Inflammatory macrophage (primary cell): ENCODE measurements at regions not wholly inside any gene's neighbourhood (a gene's known extent, or its start where the extent isn't known, plus 50 kb on each side); places are given as distances from the start of the nearest gene placed in this dataset.
A peak's percentile ranks its signal among the peaks of the same experiment; 100 is the strongest.

Source experiments
- DNase-seq, 2 donors: peaks; one replicate each; pipeline ENCODE4 v3.0.0-alpha.2; 2020 to 2022

DNA sequence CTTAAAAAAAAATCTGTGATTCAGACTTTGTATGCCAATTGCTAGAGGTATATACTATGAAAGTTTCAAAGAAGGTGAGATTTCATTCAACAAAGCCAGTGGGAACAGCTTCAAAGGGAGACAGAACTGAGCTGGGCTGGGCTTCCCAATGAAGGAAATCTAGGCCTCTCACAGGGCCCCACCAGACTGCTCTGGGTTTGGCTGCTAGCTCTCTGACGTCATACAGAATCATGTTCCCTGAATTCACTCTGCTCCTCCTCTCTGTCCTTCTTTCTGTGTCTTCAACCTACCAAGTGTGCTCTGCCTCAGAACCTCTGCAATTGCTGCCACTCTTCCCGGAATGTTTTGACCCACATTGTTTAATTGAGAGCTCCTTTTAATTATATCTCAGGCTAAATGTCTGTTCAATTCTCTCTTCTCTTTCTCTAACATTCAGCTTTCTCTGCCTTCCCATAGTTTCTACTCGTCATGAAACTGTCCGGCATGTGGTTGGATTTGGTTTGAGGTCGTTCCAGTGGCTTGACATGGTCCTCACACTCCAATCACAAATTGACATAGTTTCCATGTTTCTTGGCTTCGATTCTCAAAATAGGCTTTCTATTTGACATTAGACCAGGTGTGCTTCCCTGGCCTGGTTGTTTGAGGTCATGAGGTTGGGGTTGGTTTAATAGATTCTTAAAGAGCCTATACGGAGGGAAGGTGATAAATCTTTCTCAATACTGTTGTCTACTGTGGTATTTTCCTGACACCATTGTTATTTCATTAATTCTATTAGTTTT is 282.1 kb upstream of the EMCN start:
- no peak for DNase-seq

DNA sequence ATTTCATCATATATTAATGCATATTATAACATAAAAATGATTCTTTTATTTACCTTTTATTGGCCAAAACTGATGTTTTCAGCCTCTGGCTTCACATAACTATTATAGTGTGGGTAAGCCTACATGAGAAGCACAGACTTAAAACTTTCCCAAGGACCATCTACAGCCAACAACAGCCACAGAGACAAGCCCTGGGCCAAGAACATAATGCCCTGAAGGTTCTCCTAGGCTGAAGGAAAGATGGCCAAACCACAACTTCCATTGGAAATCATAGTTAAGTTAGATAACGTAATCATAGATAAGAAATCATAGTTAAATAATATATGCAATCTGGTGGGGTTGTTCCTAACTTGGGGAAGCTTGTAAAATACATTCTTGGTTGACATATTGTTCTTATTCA is 280.0 kb upstream of the EMCN start:
- DNase-seq = no peak

DNA sequence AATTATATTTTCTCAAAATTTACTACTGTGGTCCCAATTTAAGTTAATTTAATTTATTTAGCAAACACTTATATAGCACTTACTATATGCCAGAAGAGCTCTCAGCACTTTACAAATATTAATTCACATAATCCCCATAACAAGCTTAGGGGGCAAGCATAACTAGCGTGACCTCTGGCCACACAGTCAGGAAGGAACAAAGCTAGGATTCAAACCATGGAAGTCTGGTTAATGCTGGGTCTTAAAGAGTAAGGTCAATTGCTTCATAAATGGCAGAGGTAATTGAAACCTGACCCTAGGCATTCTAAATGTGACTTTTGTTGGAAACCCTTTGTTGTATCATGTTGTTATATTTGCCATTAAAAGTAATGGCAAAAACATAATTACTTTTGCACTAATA is 279.5 kb upstream of the EMCN start:
- DNase-seq = no peak

DNA sequence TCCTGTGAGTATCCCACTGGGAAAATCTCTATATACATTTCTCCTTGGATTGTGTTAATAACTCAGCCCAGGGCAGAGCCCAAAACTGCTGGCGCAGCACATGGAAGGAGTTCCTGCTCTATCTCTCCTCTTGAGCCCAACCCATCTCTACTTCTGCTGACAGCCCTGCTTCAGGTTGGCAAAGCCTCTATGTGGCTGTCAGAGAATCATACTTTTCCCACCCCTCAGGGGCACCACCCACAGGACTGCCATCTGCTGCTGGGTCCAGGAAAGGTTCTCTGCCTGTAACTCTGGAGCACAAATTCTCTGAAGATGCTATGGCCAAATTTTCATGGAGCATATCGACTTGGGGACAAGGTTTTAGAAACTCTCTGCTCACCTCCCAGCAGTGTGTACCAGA is 278.5 kb upstream of the EMCN start:
- no peak for DNase-seq

DNA sequence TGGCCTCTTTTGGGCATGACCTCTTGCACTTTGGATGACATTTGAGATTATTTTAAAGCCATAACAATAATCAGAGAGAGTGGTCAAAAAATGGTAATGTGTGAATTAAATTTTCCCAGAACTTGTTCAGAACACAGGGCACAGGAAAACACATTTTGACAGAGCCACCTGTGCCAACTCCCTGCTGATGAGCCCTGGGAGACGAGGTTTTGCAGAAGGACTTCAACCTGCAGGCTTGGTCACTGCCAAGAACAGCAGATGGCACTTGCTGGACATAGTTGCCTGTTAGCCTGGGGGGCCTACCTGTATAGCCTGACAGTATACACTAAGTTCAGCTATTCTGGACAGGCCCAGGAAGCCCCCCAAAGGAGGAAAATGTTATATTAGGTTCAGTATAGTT is 277.8 kb upstream of the EMCN start:
- DNase-seq = no peak

DNA sequence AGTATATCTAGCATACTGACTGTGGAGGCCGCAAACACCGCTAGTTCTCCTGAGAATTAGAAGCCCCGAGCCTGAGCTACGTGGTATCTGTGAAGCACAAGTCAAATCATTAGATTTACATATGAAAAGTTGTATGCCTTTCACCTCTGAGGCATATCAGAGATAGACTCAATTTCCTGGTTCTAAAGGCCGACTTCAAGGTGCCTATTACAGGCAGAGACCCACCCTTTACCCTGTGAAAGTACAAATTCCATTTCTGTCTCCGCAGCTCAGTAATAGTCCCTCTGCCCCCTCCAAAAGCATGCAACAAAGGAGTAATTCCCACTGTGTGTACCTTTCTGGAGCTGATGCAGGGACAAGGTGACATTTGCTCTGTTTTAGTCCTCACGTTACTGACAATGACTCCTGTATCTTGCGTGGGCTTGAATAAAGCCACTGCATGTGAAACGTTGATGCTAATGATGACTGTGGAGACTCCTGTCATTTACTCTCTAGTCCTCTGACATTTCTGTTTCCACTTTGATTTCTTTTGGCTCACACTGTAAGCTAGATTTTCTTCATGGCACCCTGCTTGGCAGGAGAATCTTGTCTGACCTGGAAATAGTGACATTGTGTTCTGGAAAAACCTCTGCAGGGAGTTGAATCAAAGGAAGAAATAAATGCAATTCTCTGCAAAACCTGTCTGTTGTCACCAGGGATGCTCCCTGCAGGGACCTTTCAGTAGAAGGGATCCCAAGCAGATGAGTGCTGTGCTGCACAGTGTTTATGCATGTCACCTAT is 273.2 kb upstream of the EMCN start:
- DNase-seq = no peak

DNA sequence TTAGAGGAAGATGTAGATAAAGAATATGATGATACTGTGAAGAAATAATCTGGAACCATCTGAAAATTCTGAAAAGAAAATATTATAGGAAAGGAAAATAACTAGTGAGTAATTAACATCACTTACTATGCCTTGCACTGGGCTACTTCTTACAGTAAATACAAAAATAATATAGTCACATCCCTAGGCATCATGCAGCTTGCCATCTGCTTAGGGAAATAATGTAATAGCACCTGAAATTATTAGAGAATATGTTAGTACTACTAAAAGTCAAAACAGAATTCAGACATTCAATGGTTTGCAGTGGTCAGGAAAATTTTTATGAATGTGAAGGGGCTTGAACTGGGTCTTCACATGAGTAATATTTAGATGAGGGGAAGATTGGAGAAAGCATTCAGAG is 272.2 kb upstream of the EMCN start:
- DNase-seq = no peak

DNA sequence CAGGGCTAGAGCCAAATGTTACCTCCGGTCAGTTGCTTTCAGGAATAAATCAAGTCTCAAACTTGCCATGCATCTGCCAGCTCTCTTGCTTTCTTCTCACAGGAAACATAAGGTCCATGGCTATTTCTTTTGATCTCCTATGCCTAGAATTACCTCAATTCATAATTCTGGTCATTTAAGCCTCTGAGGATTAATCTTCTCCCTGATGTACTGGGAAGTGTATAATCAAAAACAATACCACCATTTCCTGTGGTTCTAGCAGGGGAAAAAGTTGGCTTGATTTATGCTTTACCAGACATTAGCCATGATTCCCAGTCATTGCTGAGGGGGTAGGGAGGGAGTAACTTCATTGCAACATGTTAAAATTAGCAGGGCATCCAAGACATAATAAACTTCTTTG is 268.7 kb upstream of the EMCN start:
- DNase-seq = no peak

DNA sequence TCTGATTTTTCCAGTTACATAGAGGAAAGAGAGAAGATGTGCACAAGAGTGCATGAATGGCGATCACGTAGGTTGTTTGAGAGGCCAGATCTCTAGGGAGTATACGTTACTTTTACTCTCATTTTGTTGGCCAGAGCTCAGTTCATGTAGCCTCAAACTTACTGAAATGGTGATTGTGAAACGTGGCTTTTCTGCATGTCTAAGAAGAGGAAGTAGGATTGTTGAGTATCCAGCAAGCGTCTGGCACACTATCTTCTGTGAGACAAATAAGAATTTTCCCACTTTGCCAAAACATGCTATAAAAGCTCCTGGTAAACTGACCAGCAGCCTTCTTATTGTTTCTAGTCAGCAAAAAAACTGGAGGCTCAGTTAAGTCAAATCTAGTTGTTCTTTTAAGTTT is 264.5 kb upstream of the EMCN start:
- DNase-seq = peak; percentile 6 to 35

DNA sequence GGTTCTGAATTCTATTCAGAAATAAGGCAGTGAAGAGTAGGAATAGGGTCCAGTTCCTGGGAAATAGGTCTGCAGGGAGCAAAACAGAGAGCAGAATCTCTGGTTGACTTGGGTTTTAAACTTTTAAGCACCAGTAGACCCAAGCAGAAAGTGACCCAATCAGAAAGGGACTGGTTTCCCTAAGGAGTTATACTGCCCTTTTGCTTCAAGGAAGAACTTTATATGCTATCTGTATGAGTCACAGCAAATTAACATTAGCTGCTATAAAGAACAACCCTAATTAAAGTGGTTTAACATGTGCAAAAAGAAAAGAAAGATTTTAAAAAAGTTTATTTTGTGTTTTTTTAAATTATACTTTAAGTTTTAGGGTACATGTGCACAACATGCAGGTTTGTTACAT is 263.6 kb upstream of the EMCN start:
- no peak for DNase-seq

DNA sequence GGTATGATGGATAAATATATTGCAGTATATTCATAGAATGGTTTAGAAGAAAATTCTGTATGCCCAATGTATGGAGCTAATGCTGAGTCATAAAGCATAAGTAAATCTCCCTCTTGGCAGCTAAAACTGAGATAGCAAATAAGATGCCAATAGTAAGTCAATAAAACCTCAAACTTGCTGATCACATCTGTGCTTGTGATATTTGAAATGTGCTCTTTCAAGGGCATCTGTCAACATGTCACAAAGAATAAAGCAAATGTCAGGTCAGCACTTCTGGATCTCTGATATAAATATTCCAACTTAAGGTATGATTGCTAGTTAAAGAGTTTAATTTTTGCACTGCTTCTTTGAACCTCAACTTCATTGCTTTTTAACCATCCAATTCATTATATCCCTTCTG is 262.3 kb upstream of the EMCN start:
- no peak for DNase-seq

DNA sequence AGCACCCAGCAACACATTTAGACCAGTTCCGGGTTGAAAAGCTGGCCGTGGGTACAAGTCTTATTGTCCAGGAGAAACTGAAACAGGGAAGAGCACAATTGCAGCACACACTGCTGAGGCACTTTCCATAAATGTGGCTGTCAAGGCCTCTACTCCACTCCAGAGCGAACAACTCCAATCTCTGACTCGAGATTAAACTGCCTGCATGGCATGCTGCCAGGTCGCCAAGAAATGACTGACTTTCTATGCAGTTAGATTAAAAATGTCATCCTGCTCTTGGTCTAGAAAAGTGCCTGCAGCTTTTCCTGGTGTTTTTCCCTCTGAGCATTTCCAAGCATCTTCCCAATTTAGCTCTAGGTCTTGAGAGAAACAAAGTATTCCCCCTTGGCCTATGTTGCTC is 260.6 kb upstream of the EMCN start:
- no peak for DNase-seq

DNA sequence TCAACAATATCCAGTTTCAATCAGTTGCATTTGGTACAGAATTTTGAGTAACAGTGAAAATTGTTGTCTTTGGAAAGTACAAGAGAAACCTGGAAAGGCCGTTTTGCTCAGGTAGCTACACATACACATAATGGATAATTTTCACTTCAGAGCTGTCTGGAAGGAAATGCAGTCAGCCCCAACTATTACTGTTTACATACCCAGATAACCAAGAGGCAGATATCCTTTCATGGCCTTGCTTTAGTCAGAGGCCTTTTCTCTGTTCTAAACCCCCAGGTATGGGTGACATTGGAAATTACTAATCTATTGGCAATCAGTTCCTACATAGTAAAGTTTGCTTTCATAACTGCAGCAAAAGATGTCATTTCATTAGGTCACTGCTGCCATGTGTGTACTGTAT is 244.9 kb upstream of the EMCN start:
- no peak for DNase-seq

DNA sequence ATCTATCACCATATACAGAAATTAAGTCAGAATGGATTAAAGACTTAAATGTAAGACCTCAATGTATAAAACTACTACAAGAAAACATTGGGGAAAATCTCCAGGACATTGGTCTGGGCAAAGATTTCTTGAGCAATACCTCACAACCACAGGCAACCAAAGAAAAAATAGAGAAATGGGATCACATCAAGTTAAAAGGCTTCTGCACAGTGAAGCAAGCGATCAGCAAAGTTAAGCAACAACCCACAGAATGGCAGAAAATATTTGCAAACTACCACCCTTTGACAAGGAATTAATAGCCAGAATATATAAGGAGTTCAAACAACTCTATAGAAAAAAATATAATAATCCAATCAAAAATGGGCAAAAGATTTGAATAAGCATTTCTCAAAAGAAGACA is 236.9 kb upstream of the EMCN start:
- DNase-seq = peak; percentile 16 to 22

DNA sequence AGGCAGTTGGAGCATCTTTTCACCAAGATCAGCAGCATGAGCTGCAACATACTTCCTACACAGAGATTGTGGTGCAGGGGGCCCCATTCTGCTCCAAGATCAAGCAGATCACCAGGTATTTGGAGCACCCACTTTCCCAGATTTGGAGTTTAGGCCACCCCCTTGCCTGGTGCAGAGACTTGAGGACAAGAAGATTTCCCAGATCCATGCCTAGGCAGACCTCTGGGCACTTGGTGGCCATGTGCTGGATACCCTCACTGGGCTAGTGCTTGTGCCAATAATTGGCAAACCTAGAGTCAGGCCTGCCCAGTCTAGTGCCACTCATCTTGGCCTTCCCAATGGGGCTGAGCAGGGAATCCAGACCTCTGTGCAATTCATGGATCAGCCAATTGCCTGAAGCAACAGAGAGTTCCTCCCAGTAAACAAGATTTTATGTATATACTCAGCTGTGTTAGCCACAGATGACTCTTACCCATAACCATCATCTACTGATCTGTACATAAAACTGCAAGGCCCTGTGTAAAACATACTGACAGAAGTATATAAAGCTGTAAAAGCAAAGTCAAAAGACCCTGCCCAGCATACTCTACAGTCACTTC is 228.4 kb upstream of the EMCN start:
- DNase-seq = no peak

DNA sequence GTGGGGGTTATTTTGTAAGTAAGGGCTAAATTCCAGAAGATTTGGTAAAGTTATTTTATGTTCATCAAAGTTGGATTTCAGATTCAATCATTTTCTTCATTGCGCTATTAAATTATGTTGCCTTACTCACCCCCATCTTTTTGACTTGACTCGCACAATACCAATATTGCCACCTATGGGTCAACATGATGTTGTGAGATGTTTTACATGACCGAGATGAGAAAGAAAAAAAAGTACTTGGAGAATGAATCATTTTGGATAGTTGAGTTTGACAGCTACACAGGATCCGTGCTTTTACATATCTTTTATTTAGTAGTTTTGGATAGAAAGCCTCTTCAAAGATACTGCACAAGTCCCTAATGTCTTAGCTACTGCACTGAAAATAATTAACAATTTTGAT is 224.2 kb upstream of the EMCN start:
- no peak for DNase-seq

DNA sequence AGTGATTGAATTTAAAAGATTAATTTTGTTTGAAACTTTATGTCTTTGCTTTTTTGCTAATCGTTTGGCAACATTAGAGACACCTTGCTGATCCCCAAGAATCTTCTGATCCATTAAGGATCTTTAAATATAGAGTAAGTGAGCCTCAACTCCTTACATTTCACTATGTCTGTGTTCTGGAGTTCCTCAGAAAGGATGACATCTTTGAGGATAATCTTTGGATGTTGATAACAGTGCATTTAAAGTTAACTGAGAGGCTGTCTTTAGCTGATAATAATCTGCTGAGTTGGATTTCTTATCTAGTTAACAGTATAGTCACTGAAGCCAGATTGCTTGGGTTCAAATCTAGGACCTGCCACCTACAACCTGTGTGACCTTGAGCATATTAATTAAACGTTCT is 221.6 kb upstream of the EMCN start:
- DNase-seq = no peak

DNA sequence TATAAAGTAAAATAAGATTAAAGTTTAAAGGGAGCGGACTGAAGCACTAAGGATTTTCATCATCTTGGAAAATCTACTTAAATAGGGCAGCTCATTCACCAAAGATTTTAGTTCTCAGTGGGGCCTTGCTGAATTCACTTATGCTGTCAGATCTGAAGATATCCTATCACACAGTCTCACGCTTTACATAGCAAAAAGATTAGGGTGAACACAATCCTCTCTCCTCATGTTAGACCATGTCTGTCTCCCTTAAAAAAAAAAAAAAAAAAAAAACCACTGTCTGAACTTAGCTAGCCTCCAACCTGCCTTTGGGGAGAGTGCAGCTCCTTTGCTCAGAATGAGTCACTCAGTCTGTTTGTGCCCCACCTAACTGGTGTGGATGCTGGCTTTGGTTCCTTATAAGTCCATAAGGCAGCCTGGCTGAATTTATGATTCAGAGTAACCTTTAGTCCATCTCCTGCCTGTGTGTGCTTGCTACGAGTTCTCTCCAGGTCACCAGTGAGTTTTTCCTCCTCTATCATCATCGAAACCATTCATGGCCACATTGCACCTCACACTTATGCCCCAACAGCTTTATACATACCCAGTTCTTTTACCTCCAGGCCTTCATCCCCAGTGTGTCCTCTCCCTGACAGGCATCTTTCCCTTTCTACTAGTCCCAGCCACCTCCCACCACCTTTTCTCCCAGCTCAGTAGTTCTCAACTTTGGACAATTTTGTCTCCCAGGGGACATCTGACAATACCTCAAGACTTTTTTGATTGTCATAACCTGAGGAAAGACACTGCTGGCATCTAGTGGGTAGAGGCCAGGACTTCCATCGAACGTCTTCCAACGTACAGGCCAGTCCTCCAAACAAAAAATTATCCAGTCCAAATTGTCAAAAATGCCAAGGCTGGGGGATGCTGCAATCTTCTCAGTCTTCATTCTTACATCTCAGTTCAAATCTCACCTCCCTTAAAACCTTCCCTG is 220.7 kb upstream of the EMCN start:
- DNase-seq = no peak

DNA sequence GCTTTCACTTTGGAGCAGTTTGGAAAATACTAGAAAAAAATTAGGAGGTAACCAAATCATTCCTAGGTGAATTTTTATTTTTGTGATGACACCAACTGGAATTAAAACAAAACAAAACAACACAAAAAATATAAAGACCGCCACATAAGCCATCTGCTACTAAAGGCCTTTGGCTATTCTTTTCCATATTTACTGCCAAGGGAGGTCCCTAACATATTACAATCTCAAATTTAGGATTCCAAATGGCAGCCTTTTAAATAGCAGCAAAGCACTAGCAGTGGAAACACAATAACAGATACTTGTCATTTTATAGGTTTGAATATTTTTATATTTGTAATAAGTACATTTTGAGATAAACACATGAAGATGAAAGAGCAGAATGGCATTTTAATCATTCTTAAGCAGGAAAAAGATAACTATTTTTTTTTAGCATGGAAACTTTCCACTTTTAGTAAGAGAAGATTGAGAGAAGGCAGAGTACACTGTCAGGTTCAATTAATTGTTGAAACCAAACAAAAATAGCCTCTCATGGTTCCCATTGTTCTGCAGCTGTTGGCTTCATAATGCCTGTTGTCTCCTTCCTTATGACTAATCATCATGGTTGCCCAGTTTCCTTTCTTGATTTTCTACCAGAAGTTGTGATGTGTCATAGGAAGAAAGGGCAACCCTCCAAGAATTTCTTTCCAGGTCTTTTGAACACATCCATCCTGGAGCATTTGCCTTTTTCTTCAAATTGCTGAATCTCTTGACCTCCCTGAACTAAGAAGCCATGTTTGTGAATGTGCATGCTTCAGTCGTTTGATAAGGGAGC is 219.0 kb upstream of the EMCN start:
- no peak for DNase-seq

DNA sequence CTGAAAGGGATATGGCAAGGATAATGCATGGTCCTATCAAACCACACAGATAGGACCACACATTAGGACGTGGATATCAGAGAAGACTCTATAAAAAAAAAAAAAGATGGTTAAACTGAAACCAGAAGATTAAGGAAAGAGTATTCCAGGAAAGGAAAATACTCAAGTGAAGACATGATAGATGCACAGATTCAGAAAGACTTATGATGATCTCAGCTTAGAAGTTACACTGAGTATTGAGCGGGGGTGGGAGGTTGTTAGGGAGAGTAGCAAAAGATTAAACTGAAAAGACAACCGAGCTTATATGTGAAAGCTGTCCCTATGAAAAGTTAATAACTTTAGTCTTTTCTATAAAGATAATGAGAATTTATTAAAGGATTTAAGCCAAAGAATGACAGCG is 211.0 kb upstream of the EMCN start:
- DNase-seq = no peak

DNA sequence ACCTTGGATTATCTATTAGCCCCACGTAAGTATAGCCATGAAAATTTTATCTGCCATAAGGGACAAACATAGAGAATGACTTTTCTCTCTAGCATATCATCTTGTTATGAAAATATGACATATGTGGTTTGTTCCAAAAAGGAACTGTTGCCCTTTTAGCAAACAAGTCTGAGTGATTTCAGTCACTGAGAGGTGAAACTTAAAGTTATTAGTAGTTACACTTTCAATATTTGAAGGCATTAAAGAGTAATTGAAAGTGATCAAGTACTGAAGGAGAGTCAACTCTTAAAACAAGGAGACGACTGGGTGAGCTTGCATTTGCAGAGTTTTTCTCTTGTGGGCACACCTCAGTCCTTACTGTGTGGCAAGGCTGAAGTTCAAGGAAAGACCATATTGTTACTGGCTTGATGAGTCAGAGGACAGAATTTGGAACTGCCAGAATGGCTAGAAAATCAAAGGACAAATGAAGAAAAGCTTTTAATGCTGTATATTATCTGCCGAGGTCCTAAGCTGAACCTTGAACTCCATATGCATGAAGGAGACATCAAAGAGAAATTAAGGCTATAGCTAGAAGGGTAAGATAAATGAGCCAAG is 205.1 kb upstream of the EMCN start:
- no peak for DNase-seq

DNA sequence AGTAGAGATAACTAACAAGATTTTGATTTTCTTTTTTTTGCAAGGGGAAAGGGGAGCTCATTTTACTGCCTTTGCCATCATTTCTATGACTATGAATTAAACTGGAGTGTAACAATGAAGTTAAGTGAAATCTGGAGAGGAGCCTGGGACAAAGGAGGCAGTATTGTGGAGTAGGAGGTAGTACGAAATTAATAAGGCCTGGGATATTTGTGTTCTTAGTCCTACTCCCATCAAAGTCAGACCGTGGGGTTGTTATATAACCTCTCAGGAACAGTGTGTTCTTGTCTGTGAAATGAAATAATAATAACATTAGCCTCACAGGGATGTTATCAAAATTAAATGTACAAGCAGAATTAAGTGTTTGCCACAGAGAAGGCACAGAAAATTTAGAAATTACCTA is 204.3 kb upstream of the EMCN start:
- DNase-seq = no peak
